Colonic mucosa (tissue), 4 donors: ENCODE measurements at regions not wholly inside any gene's neighbourhood (a gene's known extent, or its start where the extent isn't known, plus 50 kb on each side); places are given as distances from the start of the nearest gene placed in this dataset.

Experiments used
- DNase-seq: peaks from one replicate; pipeline ENCODE4 v3.0.0-alpha.2; 2020
- H3K27ac ChIP-seq: fragments of 200-600 bp; one replicate; pipeline ENCODE4 v1.8.0; 2021
- H3K27me3 ChIP-seq: fragments of 200-600 bp; one replicate; pipeline ENCODE4 v1.8.0; 2021
- H3K36me3 ChIP-seq: fragments of 200-600 bp; one replicate; pipeline ENCODE4 v1.8.0; 2021
- H3K4me1 ChIP-seq: fragments of 200-600 bp; one replicate; pipeline ENCODE4 v1.8.0; 2021; ENCODE audit warnings: mild to moderate bottlenecking
- H3K4me3 ChIP-seq: fragments of 200-600 bp; one replicate; pipeline ENCODE4 v1.8.0; 2021
- H3K9ac ChIP-seq, 2 donors: one replicate each; pipeline ENCODE4 v1.7.0; 2013; ENCODE audit warnings: control low read depth in 2 of 2, low read depth in 2 of 2, low read length in 2 of 2
- H3K9me3 ChIP-seq: fragments of 200-600 bp; one replicate; pipeline ENCODE4 v1.8.0; 2021
- intact Hi-C: fragments of 100-400 bp; cut with DNase I; formaldehyde crosslinking; loops from one replicate; pipeline ENCODE4 v1.14.1; 2022
- TF ChIP-seq, protein P1 (sequence below): fragments of 200-600 bp; IDR thresholded peaks from one replicate; pipeline ENCODE4 v1.8.0; 2022; ENCODE audit warnings: antibody characterized with exemption, mild to moderate bottlenecking
- donor health status: healthy.
- donor health status: DM: no; HTN: no; CAD: no.
- donor health status: DM: no; HTN: no; CAD: no.

DNA sequence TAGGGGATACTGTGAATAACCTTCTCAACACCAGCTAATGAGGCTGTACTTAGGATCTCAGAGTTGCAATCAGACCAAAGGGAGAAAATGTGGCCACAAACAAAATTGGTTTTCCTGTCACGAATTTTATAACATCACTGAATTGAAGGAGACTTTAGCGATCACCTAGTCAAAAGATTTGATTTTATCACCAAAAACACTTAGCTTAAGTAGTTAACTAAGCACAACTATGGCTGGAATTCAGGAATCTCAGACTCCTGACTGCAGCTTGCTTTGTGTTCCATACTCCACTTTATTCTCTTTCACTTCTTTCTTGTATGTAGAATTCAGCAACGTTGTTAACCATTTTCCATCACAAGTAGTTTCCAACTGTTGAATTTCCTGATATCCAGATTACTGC is 152.0 kb downstream of the SLC16A9 start:
- Histone ChIP-seq H3K27me3 (no peaks in the 10 kb centered on the region), H3K4me1 (no peaks in the 10 kb centered on the region), H3K27ac (no peak overlapping the region), H3K36me3 (no peaks in the 10 kb centered on the region), H3K9ac (no peak overlapping the region), H3K4me3 (no peak overlapping the region), H3K9me3 (no peaks in the 10 kb centered on the region)
- intact Hi-C loops = no loop called here
- no peak for DNase-seq
- TF ChIP-seq, protein P1, sequence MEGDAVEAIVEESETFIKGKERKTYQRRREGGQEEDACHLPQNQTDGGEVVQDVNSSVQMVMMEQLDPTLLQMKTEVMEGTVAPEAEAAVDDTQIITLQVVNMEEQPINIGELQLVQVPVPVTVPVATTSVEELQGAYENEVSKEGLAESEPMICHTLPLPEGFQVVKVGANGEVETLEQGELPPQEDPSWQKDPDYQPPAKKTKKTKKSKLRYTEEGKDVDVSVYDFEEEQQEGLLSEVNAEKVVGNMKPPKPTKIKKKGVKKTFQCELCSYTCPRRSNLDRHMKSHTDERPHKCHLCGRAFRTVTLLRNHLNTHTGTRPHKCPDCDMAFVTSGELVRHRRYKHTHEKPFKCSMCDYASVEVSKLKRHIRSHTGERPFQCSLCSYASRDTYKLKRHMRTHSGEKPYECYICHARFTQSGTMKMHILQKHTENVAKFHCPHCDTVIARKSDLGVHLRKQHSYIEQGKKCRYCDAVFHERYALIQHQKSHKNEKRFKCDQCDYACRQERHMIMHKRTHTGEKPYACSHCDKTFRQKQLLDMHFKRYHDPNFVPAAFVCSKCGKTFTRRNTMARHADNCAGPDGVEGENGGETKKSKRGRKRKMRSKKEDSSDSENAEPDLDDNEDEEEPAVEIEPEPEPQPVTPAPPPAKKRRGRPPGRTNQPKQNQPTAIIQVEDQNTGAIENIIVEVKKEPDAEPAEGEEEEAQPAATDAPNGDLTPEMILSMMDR = no peak

- Histone ChIP-seq H3K4me3 (no peak overlapping the region), H3K27ac (no peak overlapping the region), H3K9me3 (no peaks in the 10 kb centered on the region), H3K9ac (no peak overlapping the region), H3K4me1 (no peaks in the 10 kb centered on the region), H3K36me3 (no peaks in the 10 kb centered on the region), H3K27me3 (no peaks in the 10 kb centered on the region)
- DNase-seq = no peak
- TF ChIP-seq, protein P1 = no peak
- intact Hi-C loops = no loop called here
These were observed 152.6 kb downstream of the SLC16A9 start for GRCh38 chr10:59557052-59557451.

DNA sequence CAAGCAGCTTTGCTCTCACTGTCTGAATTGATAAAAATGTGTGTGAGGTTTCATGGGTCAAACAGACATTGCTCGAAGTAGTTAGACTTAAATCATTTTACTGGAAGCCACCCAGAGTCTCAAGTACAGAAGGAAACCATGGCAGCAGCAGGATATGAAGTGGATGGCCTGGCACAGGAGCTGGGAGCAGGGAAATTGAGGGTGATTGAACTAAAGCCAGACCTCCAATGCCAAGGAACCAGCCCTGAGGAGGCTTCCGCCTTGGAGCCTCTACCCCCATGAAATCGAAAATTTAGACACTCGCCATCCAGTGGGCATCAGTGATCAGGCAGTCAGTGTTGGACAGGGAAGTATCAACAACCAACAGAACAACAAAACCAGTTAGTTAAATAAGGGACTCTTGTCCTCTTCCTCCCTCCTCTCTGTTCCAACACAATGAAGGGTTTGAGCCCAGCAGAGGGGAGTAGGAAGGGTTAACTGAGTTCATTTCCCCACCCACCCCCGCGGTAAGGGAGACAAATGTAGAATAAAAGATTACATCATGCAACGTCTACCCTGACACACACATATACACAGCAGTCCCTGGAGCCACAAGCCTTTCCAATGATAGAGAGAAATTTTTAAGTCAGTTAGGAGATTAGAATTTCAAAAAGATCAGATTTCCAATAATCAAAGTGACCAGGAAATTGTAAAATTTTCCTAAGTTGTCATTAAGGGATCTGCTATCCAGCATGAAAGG is 156.3 kb downstream of the SLC16A9 start:
- Histone ChIP-seq H3K4me1 (no peaks in the 10 kb centered on the region), H3K27ac (no peak overlapping the region), H3K9ac (no peak overlapping the region), H3K9me3 (no peaks in the 10 kb centered on the region), H3K27me3 (no peaks in the 10 kb centered on the region), H3K36me3 (no peaks in the 10 kb centered on the region), H3K4me3 (no peak overlapping the region)
- DNase-seq = no peak
- TF ChIP-seq, protein P1 = no peak
- intact Hi-C loops = no loop called here

DNA sequence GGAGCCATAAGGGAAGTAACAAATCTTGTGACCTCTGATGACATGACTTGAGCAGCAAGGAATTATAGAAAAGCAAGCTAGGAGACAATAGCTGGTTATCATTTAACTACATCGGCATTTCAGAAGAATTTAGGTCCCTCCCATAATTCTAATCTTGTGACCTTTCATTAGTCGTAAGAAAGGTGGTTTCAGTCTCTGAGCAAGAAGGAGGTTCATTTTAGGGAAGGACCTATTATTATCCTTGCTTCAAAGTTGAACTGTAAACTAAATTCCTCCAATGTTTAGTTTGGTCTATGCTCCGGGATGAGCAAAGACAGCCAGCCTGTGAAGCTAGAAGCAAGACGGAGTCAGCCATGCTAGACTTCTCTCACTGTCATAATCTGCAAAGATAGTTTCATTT is 159.6 kb downstream of the SLC16A9 start:
- no peak for DNase-seq
- no peaks in the 10 kb centered on the region for H3K36me3 ChIP-seq
- no peak overlapping the region for H3K4me3 ChIP-seq
- no peaks in the 10 kb centered on the region for H3K4me1 ChIP-seq
- no peaks in the 10 kb centered on the region for H3K9me3 ChIP-seq
- TF ChIP-seq, protein P1 = no peak
- H3K27ac ChIP-seq = no peak overlapping the region
- intact Hi-C loops = no loop called here
- H3K27me3 ChIP-seq = no peaks in the 10 kb centered on the region
- no peak overlapping the region for H3K9ac ChIP-seq

GRCh38 chr10:59538623-59539022 is 171.0 kb downstream of the SLC16A9 start:
- Histone ChIP-seq H3K9me3 (no peaks in the 10 kb centered on the region), H3K27ac (no peak overlapping the region), H3K36me3 (no peaks in the 10 kb centered on the region), H3K9ac (no peak overlapping the region), H3K27me3 (no peaks in the 10 kb centered on the region), H3K4me3 (no peak overlapping the region), H3K4me1 (no peaks in the 10 kb centered on the region)
- no peak for DNase-seq
- intact Hi-C loops = no loop called here
- TF ChIP-seq, protein P1 = no peak
